K562 (cell line): ENCODE measurements at regions not wholly inside any gene's neighbourhood (a gene's known extent, or its start where the extent isn't known, plus 50 kb on each side); places are given as distances from the start of the nearest gene placed in this dataset.

ENCODE experiments used
- ATAC-seq: fragments of 200-7000 bp; cut with Tn5 transposase; 3 replicates; pipeline ENCODE4 v1.9.1; 2020; ENCODE audit warnings: moderate library complexity
- BruUV-seq: library from RNA; stranded (reverse); fragments of 400-500 nt; replicated peaks from 2 replicates; lab custom pipeline; 2021; lab: Mats Ljungman, UMichigan
- CTCF ChIA-PET: fragments of 300-600 bp; formaldehyde crosslinking; extraction: SDS; loops from one replicate; lab custom pipeline; 2021; ENCODE audit warnings: low intra/inter-chr PET ratio; lab: Yijun Ruan, JAX
- POLR2A ChIA-PET: fragments of 300-600, 350-650 bp; sonication (Branson Sonifier 250); formaldehyde crosslinking; extraction: SDS; loops from one replicate; lab custom pipeline; 2021; ENCODE audit warnings: antibody characterized with exemption, inconsistent platforms; lab: Yijun Ruan, JAX
- DNase-seq, 4 experiments: peaks; one replicate each; pipeline versions ENCODE4 v3.0.0 to v3.0.0-alpha.2; 2011 to 2018; ENCODE audit warnings: low spot score in 3 of 4, mixed read lengths in 3 of 4; ENCODE audit errors: extremely low read depth in 1 of 4
- FAIRE-seq: peaks from 2 replicates; lab custom pipeline; 2011; peaks lifted over from hg19 to GRCh38; lab: Jason Lieb, UNC
- H2AFZ ChIP-seq: 2 replicates; pipeline ENCODE4 v1.6.0; 2011; ENCODE audit warnings: low read depth, low read length, control low read depth, inconsistent platforms
- H3K27ac ChIP-seq: fragments of 200-600 bp; 3 replicates; pipeline ENCODE4 v1.8.0; 2011; ENCODE audit warnings: low read depth, mild to moderate bottlenecking, control low read depth, inconsistent platforms, low read length, moderate library complexity, mixed read lengths; ENCODE audit errors: extremely low read depth
- H3K27me3 ChIP-seq, 2 experiments: fragments of 300-600 bp in 1 of 2; 2 replicates in 1 of 2; 3 replicates in 1 of 2; pipeline versions ENCODE4 v1.6.0 to v1.8.0; 2011; ENCODE audit warnings: inconsistent platforms in 2 of 2, low read length in 2 of 2, mild to moderate bottlenecking in 1 of 2, mixed read lengths in 1 of 2, moderate library complexity in 1 of 2; ENCODE audit not compliant: control insufficient read depth in 2 of 2, insufficient read depth in 2 of 2
- H3K36me3 ChIP-seq: fragments of 300-600 bp; 3 replicates; pipeline ENCODE4 v1.8.0; 2011; ENCODE audit warnings: mild to moderate bottlenecking, low read length, inconsistent platforms; ENCODE audit not compliant: control insufficient read depth, insufficient read depth
- H3K4me1 ChIP-seq, 2 experiments: fragments of 200-600 bp in 1 of 2; replicated peaks in 1 of 2; 2 replicates in 1 of 2; 3 replicates in 1 of 2; pipeline versions ENCODE4 v1.5.1 to v1.8.0; 2011; ENCODE audit warnings: inconsistent platforms in 2 of 2, low read length in 2 of 2, mild to moderate bottlenecking in 1 of 2, mixed read lengths in 1 of 2, moderate library complexity in 1 of 2; ENCODE audit not compliant: control insufficient read depth in 2 of 2, insufficient read depth in 2 of 2
- H3K4me2 ChIP-seq: 2 replicates; pipeline ENCODE4 v1.6.1; 2011; ENCODE audit warnings: low read length, control low read depth, inconsistent platforms, mixed read lengths; ENCODE audit not compliant: insufficient read depth
- H3K4me3 ChIP-seq: fragments of 200-600 bp; sonication (generic), shearing (Covaris generic); 2 replicates; pipeline ENCODE4 v1.5.1; 2016; ENCODE audit warnings: control low read depth, inconsistent platforms
- H3K79me2 ChIP-seq: fragments of 200-600 bp; 3 replicates; pipeline ENCODE4 v1.8.0; 2011; ENCODE audit warnings: low read length, inconsistent platforms; ENCODE audit not compliant: control insufficient read depth, insufficient read depth
- H3K9ac ChIP-seq, 2 experiments: 2 replicates each; pipeline versions ENCODE4 v1.6.0 to v1.6.1; 2011; ENCODE audit warnings: low read depth in 2 of 2, low read length in 2 of 2, control low read depth in 1 of 2, inconsistent platforms in 1 of 2, mild to moderate bottlenecking in 1 of 2, mixed read lengths in 1 of 2; ENCODE audit not compliant: insufficient read depth in 1 of 2
- H3K9me1 ChIP-seq: one replicate; pipeline ENCODE4 v1.6.0; 2011; ENCODE audit warnings: inconsistent platforms, mild to moderate bottlenecking, low read length, moderate library complexity; ENCODE audit not compliant: control insufficient read depth, insufficient read depth
- H3K9me3 ChIP-seq: replicated peaks from 2 replicates; pipeline ENCODE4 v1.5.1; 2011; ENCODE audit warnings: low read depth, low read length, inconsistent platforms; ENCODE audit not compliant: control insufficient read depth, insufficient read depth
- H4K20me1 ChIP-seq: replicated peaks from 2 replicates; pipeline ENCODE4 v1.6.1; 2011; ENCODE audit warnings: low read length, inconsistent platforms, mixed read lengths; ENCODE audit not compliant: control insufficient read depth, insufficient read depth
- FOS ChIP-seq: IDR thresholded peaks from 3 replicates; pipeline ENCODE4 v1.6.1; 2011; ENCODE audit not compliant: insufficient read length; ENCODE audit errors: extremely low read depth
- HDAC3 ChIP-seq: fragments of 450-650 bp; IDR thresholded peaks from 2 replicates; pipeline ENCODE4 v1.6.1; 2018; ENCODE audit warnings: borderline replicate concordance, mild to moderate bottlenecking, moderate library complexity; ENCODE audit not compliant: partially characterized antibody
- KAT8 ChIP-seq: fragments of 450-650 bp; IDR thresholded peaks from 2 replicates; pipeline ENCODE4 v1.6.1; 2016; ENCODE audit warnings: low read depth, mild to moderate bottlenecking
- ZNF316 ChIP-seq: fragments of 450-650 bp; IDR thresholded peaks from 2 replicates; pipeline ENCODE4 v1.6.1; 2016
- WGBS: fragments of 100-300 bp; shearing (Covaris generic); methylation state at CpG from one replicate; pipeline ENCODE4 v1.1.6; 2016; ENCODE audit warnings: low coverage, mixed read lengths; ENCODE audit not compliant: insufficient coverage; ENCODE audit errors: missing lambda C conversion rate; 5-methylcytosine and 5-hydroxymethylcytosine counted together
- in situ Hi-C: fragments of 300-500 bp; cut with MboI; formaldehyde crosslinking; loops from 4 replicates; pipeline ENCODE4 v1.15.0; 2018; ENCODE audit warnings: inconsistent platforms, mixed read lengths
- intact Hi-C: fragments of 100-400 bp; cut with micrococcal nuclease; formaldehyde crosslinking; loops from 2 replicates; pipeline ENCODE4 v1.14.2; 2022
- TF ChIP-seq, protein P1 (sequence below): fragments of 250-450 bp; sonication (Bioruptor Pico); IDR thresholded peaks from 2 replicates; pipeline ENCODE4 v1.8.0; 2022; ENCODE audit warnings: moderate library complexity, mild to moderate bottlenecking, inconsistent platforms
- TF ChIP-seq, protein P2 (sequence below), 2 experiments: fragments of 450-650 bp; conservative IDR thresholded peaks; 2 replicates each; pipeline ENCODE4 v1.6.1; 2017; ENCODE audit warnings: mild to moderate bottlenecking in 2 of 2, moderate library complexity in 2 of 2
- TF ChIP-seq, protein P3 (sequence below), 2 experiments: fragments of 250-450 bp in 1 of 2; fragments of 450-650 bp in 1 of 2; sonication (Bioruptor Pico) in 1 of 2; IDR thresholded peaks; 2 replicates each; pipeline versions ENCODE4 v1.6.1 to v1.8.0; 2016 to 2021; ENCODE audit warnings: mild to moderate bottlenecking in 2 of 2, moderate library complexity in 2 of 2, missing compliant biosample characterization in 1 of 2, missing genetic modification characterization in 1 of 2
- TF ChIP-seq, protein P4 (sequence below), 3 experiments: fragments of 200-800 bp in 1 of 3; fragments of 250-450 bp in 1 of 3; fragments of 450-650 bp in 1 of 3; sonication (Bioruptor Pico) in 1 of 3; sonication (Bioruptor generic) in 1 of 3; formaldehyde crosslinking in 1 of 3; IDR thresholded peaks; 2 replicates each; pipeline versions ENCODE4 v1.6.1 to v1.8.0; 2016 to 2022; ENCODE audit warnings: mild to moderate bottlenecking in 2 of 3, missing genetic modification characterization in 2 of 3, missing compliant biosample characterization in 1 of 3, moderate library complexity in 1 of 3

DNA sequence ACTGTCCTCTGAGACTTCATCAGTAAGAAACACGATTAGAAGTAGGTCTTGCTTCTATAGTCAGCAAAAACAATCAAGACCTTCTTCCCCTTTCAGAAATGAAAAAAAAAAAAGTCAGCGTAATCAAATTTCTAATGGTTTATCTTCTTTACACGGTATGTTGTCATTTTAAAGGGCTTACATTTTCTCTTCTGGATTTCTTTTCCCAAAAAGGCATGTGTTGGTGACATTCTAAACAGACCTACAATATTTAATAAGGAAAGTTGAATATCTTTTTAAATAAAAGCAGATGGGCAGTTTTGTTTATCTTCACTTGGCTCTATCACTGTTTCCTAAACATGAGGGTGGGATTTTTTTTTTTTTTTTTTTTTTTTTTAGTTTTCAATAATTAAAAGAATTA, 197.3 kb upstream of the ADAMTS9 start:
- H3K4me1 ChIP-seq = no peaks in the 10 kb centered on the region; a peak in 1 of 5 replicates
- DNase-seq (no peak), ATAC-seq (no peak), FAIRE-seq (no peak)
- H3K9me3 ChIP-seq = no peaks in the 10 kb centered on the region
- no peak for TF ChIP-seq FOS
- TF ChIP-seq, protein P1, sequence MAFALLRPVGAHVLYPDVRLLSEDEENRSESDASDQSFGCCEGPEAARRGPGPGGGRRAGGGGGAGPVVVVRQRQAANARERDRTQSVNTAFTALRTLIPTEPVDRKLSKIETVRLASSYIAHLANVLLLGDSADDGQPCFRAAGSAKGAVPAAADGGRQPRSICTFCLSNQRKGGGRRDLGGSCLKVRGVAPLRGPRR = no peak
- TF ChIP-seq KAT8 = no peak
- TF ChIP-seq ZNF316 = 0 out of 2 replicates have a peak, but pooled peaks have one; percentile 17
- TF ChIP-seq HDAC3 = no peak
- TF ChIP-seq, protein P2, sequence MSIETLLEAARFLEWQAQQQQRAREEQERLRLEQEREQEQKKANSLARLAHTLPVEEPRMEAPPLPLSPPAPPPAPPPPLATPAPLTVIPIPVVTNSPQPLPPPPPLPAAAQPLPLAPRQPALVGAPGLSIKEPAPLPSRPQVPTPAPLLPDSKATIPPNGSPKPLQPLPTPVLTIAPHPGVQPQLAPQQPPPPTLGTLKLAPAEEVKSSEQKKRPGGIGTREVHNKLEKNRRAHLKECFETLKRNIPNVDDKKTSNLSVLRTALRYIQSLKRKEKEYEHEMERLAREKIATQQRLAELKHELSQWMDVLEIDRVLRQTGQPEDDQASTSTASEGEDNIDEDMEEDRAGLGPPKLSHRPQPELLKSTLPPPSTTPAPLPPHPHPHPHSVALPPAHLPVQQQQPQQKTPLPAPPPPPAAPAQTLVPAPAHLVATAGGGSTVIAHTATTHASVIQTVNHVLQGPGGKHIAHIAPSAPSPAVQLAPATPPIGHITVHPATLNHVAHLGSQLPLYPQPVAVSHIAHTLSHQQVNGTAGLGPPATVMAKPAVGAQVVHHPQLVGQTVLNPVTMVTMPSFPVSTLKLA (conservative IDR thresholded peaks at IDR 0.05) = no peak
- TF ChIP-seq, protein P3, sequence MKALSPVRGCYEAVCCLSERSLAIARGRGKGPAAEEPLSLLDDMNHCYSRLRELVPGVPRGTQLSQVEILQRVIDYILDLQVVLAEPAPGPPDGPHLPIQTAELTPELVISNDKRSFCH (CRISPR knock-in tag; IDR thresholded peaks at IDR 0.05) = no peak
- TF ChIP-seq, protein P3 (tag; IDR thresholded peaks at IDR 0.05) = no peak
- TF ChIP-seq, protein P4, sequence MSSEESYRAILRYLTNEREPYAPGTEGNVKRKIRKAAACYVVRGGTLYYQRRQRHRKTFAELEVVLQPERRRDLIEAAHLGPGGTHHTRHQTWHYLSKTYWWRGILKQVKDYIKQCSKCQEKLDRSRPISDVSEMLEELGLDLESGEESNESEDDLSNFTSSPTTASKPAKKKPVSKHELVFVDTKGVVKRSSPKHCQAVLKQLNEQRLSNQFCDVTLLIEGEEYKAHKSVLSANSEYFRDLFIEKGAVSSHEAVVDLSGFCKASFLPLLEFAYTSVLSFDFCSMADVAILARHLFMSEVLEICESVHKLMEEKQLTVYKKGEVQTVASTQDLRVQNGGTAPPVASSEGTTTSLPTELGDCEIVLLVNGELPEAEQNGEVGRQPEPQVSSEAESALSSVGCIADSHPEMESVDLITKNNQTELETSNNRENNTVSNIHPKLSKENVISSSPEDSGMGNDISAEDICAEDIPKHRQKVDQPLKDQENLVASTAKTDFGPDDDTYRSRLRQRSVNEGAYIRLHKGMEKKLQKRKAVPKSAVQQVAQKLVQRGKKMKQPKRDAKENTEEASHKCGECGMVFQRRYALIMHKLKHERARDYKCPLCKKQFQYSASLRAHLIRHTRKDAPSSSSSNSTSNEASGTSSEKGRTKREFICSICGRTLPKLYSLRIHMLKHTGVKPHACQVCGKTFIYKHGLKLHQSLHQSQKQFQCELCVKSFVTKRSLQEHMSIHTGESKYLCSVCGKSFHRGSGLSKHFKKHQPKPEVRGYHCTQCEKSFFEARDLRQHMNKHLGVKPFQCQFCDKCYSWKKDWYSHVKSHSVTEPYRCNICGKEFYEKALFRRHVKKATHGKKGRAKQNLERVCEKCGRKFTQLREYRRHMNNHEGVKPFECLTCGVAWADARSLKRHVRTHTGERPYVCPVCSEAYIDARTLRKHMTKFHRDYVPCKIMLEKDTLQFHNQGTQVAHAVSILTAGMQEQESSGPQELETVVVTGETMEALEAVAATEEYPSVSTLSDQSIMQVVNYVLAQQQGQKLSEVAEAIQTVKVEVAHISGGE (CRISPR knock-in tag; IDR thresholded peaks at IDR 0.05) = peak in 1 of 3 experiments; percentile 15; a peak in 1 of 6 replicates
- BruUV-seq = no TSS peak
- H3K9ac ChIP-seq = no peak overlapping the region
- no peaks in the 10 kb centered on the region for H4K20me1 ChIP-seq
- H3K4me2 ChIP-seq = no peak overlapping the region
- no peaks in the 10 kb centered on the region for H3K27me3 ChIP-seq
- 31% methylated on average over 3 of the region's 3 CpGs for WGBS
- H3K36me3 ChIP-seq = no peaks in the 10 kb centered on the region
- H3K27ac ChIP-seq = no peak overlapping the region
- intact Hi-C loops = no loop called here
- POLR2A ChIA-PET = no interaction called here
- no peak overlapping the region for H2AFZ ChIP-seq
- in situ Hi-C loops = no loop called here
- no peaks in the 10 kb centered on the region for H3K9me1 ChIP-seq
- no peak overlapping the region for H3K4me3 ChIP-seq
- CTCF ChIA-PET = no interaction called here
- H3K79me2 ChIP-seq = no peaks in the 10 kb centered on the region
